ENCODE measurements at regions not wholly inside any gene's neighbourhood (a gene's known extent, or its start where the extent isn't known, plus 50 kb on each side); places are given as distances from the start of the nearest gene placed in this dataset.

DNA sequence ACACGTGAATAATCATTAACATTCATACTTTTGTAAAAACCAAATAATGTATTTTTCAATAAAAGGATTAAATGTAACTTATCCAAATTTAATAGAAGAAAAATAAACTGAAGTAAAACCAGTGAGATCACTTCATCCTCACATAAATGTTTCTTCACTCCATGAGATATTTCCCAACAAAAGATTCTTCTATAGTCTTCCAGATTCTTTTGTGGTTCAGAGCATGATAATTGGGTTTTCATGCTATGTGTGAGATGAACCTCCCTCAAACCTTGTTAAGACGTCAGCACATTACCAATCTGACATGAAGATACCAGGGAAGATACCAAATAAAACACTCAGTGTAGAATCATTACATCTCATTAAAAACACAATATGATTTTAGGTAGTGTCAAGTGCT lies 62.9 kb upstream of the OXGR1 start:
- DNase-seq (ENCODE audit: extremely low read depth, low read depth): no peak
- H3K4me3 ChIP-seq (replicated peaks; ENCODE audit: low read depth, low read length): no peak overlapping the region
- TF ChIP-seq, protein P1, sequence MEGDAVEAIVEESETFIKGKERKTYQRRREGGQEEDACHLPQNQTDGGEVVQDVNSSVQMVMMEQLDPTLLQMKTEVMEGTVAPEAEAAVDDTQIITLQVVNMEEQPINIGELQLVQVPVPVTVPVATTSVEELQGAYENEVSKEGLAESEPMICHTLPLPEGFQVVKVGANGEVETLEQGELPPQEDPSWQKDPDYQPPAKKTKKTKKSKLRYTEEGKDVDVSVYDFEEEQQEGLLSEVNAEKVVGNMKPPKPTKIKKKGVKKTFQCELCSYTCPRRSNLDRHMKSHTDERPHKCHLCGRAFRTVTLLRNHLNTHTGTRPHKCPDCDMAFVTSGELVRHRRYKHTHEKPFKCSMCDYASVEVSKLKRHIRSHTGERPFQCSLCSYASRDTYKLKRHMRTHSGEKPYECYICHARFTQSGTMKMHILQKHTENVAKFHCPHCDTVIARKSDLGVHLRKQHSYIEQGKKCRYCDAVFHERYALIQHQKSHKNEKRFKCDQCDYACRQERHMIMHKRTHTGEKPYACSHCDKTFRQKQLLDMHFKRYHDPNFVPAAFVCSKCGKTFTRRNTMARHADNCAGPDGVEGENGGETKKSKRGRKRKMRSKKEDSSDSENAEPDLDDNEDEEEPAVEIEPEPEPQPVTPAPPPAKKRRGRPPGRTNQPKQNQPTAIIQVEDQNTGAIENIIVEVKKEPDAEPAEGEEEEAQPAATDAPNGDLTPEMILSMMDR (IDR thresholded peaks at IDR 0.05; ENCODE audit: low read depth, low read length, missing control alignments): no peak

DNA sequence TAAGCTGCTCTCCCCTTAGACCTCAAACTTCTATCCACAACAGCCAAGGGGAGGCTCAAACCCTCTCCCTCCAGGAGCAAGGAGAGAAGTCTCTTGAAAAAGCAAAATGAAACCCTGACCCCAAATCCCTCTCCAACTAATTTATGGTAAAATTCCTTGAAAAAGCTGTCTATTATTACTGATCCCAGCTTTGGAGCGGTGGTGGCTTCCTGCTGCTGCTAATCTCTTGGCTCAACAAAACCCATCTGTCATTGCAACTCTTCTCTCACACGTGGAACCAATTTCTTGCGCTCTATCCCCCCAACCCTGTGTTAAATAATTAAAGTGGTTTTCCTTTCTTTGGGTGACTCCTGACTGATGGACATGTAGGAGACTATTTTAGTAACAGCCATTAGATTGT lies 64.1 kb upstream of the OXGR1 start:
- no peak for DNase-seq (ENCODE audit: extremely low read depth, low read depth)
- no peak overlapping the region for H3K4me3 ChIP-seq (replicated peaks; ENCODE audit: low read depth, low read length)
- TF ChIP-seq, protein P1 (IDR thresholded peaks at IDR 0.05; ENCODE audit: low read depth, low read length, missing control alignments): no peak

DNA sequence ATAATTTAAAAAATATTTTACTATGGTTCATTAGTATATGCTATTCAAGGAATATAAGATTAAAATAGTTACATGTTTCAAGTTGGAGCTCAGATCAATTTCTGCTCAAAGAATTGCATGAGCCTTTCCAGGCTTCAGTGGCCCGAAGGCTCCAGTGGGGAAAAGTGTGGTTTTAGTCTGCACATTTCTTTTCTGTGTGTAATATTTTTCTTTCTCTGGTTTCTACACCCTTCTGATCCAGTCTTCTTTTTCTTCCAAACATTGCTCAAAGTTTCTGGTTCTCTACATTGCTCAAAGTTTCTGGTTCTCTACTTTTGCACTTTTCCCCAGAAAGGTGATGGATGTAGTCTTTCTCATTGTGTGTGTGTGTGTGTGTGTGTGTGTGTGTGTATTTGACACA lies 64.7 kb upstream of the OXGR1 start:
- DNase-seq (ENCODE audit: extremely low read depth, low read depth): no peak
- no peak overlapping the region for H3K4me3 ChIP-seq (replicated peaks; ENCODE audit: low read depth, low read length)
- TF ChIP-seq, protein P1 (IDR thresholded peaks at IDR 0.05; ENCODE audit: low read depth, low read length, missing control alignments): no peak

DNA sequence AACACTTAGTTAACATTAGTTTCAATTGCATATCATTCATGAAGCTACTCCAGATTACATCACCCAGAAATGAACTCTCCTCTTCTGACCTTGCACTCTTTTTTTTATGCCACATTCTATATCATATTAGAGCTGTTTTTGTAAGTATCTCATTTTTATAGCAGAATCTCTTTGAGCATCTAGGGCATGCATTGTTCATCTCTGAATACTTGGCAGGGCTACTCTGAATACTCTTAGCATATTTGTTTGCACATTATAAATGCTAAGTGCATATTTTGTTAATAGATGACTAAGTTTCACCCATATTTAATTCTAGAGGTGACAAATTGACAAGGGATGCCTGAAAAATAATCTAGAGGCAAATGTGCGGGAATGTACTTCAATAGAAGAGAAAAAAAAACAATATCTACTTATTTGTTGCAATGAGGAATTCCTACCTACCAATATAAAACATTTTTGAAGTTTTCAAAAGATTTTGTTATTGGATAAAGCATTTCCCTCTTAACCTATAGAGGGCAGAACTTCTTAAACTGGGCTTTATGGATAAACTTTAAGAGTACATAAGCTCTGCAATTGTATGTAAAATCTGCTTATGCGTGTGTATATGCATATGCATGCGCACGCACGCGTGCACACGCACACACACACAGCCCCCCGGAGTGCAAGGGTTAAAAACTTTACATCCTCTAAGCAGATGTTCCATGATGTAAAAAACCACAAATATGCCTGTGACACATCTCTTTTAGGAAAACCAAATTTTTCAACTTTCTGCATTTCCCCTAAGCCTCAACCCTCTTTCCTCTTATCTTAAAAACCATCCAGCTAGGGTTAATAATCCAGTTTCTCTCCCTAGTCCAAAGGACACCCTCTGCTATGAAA lies 73.0 kb upstream of the OXGR1 start:
- no peak overlapping the region for H3K4me3 ChIP-seq (replicated peaks; ENCODE audit: low read depth, low read length)
- DNase-seq (ENCODE audit: extremely low read depth, low read depth): no peak
- TF ChIP-seq, protein P1 (IDR thresholded peaks at IDR 0.05; ENCODE audit: low read depth, low read length, missing control alignments): no peak

GRCh38 chr13:97068151-97068550 lies 73.9 kb upstream of the OXGR1 start:
- DNase-seq (ENCODE audit: extremely low read depth, low read depth): no peak
- no peak overlapping the region for H3K4me3 ChIP-seq (replicated peaks; ENCODE audit: low read depth, low read length)

DNA sequence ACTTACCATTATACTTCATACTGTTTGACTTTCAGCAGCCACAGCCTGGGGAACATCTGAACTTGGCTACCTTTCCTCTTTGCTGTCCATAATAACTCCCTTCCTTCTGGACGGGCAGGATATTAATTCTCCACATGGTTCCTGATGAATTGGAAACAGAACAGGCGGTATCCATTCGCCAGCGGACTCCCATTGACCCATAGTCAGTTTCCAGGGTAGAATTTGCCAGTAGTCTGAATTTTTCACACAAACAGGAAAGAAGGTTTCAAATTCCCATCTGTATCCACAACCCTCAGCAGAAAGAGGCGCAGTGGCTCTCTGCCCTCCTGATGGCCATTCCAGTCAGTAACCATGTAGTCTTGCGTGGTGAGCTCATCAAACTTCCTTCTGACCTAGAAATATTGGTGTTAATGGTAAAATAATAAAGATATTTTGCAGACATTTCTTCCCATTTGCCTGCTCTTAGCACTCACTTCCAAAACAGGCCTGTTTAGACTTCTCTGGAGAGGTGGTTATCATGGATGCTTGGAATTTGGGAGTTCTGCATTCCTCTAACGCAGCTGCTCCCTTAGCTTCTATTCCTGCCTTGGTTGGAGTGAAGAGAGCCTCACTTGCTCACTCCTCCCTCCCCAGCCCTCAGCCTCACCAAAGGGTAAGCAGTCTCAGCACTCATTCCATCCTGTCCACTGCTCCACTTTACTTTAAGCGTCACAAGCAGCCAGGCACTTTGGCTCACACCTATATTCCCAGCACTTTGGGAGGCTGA lies 75.0 kb upstream of the OXGR1 start:
- DNase-seq (ENCODE audit: extremely low read depth, low read depth): no peak
- TF ChIP-seq, protein P1 (IDR thresholded peaks at IDR 0.05; ENCODE audit: low read depth, low read length, missing control alignments): no peak
- H3K4me3 ChIP-seq (replicated peaks; ENCODE audit: low read depth, low read length): no peak overlapping the region

More at GRCh38 chr13:97068151-97068550, 73.9 kb upstream of the OXGR1 start:
- TF ChIP-seq, protein P1 (IDR thresholded peaks at IDR 0.05; ENCODE audit: low read depth, low read length, missing control alignments): no peak
